ENCODE measurements at regions not wholly inside any gene's neighbourhood (a gene's known extent, or its start where the extent isn't known, plus 50 kb on each side); places are given as distances from the start of the nearest gene placed in this dataset.
"Not testable (repeated sequence)": the region's sequence is repeated elsewhere in the genome, so short reads cannot be mapped to it uniquely, and the experiment has no call there.

GRCh38 chr3:102302020-102302419, 132.8 kb upstream of the ZPLD1 start:
- no peak for DNase-seq (ENCODE audit: low spot score)

DNA sequence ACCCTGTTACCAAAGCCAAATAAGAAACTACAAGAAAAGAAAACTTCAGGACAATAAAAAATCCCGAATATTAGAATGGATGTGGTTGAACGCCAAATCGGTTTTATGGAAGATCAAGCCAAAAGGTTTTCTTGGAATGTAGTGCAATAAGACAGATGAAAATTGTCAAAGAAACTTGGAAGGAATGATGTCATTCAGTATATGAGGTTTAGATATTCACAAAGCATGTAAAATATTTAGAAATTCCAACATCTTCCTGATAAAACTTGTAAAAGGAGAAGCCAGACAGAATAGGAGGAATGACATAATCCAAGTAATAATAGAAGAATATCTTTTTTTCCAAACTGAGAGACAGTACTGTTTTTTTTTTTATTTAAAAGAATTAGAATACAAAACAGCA, 130.3 kb upstream of the ZPLD1 start:
- no peak for DNase-seq (ENCODE audit: low spot score)

- DNase-seq (ENCODE audit: low spot score) = no peak
These were observed 127.4 kb upstream of the ZPLD1 start for GRCh38 chr3:102307442-102307841.

- no peak for DNase-seq (ENCODE audit: low spot score)
These were observed 105.7 kb upstream of the ZPLD1 start for GRCh38 chr3:102329066-102329465.

GRCh38 chr3:102329561-102329960, 105.3 kb upstream of the ZPLD1 start:
- no peak for DNase-seq (ENCODE audit: low spot score)

DNA sequence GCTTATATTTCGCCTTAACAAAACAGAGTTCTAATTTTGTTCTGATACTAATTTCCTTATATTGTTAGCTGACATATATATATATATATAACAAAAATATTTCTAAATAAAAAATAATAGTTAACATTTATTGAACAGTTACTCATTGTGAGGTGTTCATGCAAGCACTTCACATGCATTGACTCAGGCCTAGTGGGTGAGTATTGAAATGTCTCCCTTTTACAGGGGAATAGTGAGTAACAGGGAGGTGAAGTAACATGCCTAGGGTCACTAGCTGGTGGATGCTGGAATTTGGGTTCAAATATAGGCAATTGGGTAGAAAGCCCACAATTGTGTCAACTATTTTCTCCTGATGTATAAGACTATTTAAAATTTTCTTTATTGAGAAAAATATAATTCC, 102.6 kb upstream of the ZPLD1 start:
- no peak for DNase-seq (ENCODE audit: low spot score)

DNA sequence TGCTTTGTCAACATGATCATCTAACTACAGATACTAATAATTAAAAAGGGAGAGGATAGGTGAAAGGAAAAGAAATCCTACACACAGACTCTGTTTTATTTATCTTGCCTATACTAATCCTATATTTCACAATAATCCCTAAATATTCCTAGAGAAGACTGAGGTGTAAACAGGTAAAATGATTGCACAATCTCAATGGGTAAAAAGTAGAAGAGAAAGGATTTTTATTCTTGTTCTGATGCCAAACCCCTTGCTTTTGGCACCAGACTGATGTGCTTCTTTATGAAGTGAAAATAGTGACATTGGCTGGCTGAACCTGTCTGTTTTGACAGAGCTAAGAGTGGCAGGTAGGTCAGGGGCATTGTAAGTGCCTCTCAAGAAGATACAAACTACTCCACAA, 101.9 kb upstream of the ZPLD1 start:
- no peak for DNase-seq (ENCODE audit: low spot score)

DNA sequence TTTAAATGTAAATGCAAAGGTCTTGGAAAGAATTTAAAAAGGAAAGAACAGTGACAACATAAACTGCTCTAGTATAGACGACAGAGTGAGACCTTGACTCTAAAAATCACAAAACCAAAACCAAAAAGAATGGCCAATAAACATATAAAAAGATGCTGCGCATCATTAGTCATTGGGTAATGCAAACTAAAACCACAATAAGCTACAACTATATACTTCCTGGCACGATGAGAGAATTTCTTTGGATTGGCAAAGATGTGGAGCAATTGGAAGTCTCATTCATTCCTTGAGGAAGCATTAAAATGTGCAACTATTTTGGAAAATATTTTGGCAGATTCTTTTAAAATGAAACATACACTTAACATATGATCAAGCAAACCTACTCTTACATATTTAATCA, 98.7 kb upstream of the ZPLD1 start:
- DNase-seq (ENCODE audit: low spot score) = no peak

- no peak for DNase-seq (ENCODE audit: low spot score)
These were observed 95.1 kb upstream of the ZPLD1 start for GRCh38 chr3:102339671-102340070.

DNA sequence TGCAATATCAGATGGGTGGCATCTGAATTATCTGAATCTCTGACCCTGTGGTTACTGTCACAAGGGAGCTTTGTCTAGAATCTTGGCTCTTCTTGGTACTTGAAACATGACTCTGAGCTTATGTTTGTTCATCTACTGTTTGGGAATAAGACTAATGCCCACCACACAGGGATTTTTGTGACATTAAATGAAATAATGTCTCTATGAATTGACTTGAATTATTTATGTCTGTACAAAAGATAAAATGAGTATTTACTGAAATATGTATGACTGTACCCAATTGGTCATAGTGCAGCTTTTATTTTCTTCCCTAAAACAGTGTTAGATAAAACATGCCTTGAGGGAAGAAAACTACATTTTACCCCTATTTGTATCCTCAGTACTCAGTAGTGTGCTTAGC, 87.9 kb upstream of the ZPLD1 start:
- no peak for DNase-seq (ENCODE audit: low spot score)

DNA sequence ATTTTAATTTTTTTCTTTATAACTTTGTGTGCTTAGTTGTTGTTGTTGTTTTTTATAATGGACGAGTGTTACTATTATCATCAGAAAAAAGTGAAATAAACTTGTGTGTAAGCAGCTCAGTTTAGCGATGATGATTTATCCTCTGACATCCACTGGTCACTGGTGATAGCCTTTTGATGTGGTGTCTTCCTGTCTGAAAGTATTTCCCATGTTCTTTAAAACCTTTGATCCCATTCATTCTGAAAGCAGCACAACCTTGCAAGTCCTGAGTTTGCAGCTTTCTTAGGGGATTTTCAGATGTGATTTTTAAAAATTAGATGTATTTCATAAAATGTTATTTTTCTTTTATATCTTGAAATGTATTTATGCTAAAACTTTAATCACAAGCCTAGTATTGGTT, 85.9 kb upstream of the ZPLD1 start:
- DNase-seq (ENCODE audit: low spot score) = no peak

GRCh38 chr3:102353148-102353547, 81.7 kb upstream of the ZPLD1 start:
- no peak for DNase-seq (ENCODE audit: low spot score)

DNA sequence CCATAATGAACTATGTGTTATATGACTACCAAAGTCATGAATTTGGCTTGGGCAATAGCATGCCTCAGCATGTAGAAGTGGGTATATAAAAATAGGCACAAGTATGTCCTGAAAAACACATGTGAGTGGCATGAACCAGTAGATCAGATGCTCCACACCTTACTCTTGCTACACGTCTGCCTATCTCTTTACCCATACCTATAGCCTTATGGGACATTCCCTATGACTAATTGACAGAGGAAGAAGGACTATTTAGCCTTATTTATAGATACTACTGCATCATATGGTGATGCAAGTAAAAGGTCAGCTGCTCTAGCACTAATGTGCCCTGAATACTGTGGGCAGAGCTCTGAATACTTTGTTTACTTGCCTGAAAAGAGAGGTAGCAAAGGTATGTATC, 81.0 kb upstream of the ZPLD1 start:
- DNase-seq (ENCODE audit: low spot score) = no peak

GRCh38 chr3:102354818-102355515, 79.8 kb upstream of the ZPLD1 start:
- peak; percentile 63 for DNase-seq (ENCODE audit: low spot score)

- no peak for DNase-seq (ENCODE audit: low spot score)
These were observed 78.3 kb upstream of the ZPLD1 start for GRCh38 chr3:102356506-102356905.

- not testable (repeated sequence) for DNase-seq (ENCODE audit: low spot score)
These were observed 77.5 kb upstream of the ZPLD1 start for GRCh38 chr3:102357313-102357712.

DNA sequence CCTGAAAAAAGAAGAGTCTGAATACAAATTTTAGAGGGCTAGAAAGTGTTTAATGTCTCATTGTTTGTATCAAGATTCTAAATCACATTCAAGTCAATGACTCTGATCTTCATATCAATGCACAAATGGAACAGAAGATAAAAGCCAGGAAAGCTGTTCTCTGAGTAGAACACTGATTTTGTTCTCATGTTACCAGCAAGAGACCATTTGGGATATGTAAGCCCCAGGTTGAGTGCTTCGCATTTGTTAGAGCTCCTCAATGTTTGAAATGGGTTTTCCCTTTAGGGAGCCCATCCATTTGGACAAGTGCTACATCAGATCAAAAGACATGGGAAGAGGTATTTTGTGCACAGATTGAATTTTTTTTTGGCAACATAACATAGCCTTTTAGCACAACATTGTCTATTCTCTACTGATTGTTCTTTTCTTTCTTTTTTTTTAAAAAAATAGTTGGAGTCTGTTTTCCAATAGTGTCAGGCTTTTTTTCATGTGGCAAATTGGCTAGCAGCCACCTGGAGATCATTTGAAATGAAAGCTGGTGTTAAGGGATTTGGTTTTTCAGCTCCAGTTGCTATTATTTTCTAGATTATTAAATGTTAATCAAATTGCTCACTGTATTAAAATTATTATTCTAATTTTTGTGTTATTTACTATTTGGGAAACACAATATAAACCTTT, 74.5 kb upstream of the ZPLD1 start:
- no peak for DNase-seq (ENCODE audit: low spot score)

DNA sequence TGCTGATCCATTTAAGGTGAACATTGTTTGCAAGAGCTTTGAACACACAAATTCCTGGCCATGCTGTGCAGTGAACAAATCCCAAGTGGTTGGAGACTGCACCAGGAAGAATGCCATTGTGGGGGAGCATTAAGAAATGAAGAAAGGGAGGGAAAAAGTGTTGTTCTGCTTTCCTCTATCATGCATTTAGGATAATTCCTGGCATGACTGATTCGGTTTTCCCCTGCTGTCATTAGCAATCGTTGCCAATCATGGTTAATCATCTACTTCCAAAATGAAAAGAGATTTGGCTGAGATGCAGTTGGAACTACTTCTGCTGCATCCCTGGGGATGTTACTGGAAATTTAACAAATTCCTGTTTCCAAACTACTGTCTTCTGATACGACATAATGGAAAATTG, 73.7 kb upstream of the ZPLD1 start:
- DNase-seq (ENCODE audit: low spot score) = no peak

DNA sequence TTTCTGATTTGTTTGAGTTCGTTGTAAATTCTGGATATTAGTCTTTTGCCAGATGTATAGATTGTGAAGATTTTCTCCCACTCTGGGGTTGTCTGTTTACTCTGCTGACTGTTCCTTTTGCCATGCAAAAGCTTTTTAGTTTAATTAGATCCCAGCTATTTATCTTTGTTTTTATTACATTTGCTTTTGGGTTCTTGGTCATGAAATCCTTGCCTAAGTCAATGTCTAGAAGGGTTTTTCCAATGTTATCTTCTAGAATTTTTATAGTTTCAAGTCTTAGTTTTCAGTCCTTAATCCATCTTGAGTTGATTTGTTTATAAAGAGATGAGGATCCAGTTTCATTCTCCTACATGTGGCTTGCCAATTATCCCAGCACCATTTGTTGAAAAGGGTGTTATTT, 68.7 kb upstream of the ZPLD1 start:
- not testable (repeated sequence) for DNase-seq (ENCODE audit: low spot score)

- no peak for DNase-seq (ENCODE audit: low spot score)
These were observed 59.8 kb upstream of the ZPLD1 start for GRCh38 chr3:102374863-102375634.

DNA sequence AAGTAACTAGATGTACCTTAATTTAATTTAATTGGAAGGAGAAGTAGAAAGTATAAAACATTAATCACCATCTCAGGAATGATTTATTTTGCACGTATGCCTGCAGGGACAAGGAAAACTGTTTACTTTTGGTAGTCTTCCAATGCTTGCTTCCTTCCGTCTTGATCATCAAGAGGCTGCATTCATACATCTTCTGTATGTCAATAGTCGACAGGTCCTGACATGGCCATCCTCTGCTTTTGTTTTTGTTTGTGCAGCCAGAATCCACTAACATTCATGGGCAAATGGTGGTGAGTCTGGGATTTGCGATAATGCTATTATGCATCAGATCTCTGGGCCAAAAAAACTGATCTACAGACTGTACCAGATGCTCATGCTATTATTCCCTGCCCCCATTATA, 56.6 kb upstream of the ZPLD1 start:
- DNase-seq (ENCODE audit: low spot score) = no peak

DNA sequence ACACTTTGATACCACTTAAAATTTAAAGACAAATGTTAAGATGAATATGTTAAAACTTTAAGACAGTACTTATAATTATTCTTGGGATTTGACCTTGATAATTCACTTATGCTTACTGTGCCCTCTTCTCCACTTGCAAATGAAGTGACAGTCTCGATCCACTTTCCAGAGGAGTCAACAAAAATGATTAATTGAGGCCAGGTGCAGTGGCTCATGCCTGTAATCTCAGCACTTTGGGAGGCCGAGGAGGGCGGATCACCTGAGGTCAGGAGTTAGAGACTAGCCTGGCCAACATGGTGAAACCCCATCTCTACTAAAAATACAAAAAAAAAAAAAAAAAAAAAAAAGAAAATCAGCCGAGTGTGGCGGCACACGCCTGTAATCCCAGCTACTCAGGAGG, 52.6 kb upstream of the ZPLD1 start:
- DNase-seq (ENCODE audit: low spot score) = not testable (repeated sequence)
